Right ventricle myocardium inferior (tissue), 1 donor: ENCODE measurements at regions not wholly inside any gene's neighbourhood (a gene's known extent, or its start where the extent isn't known, plus 50 kb on each side); places are given as distances from the start of the nearest gene placed in this dataset.

Experiments
- ATAC-seq: fragments of 200-7000 bp; cut with Tn5 transposase; one replicate; pipeline ENCODE4 v1.9.1; 2020; ENCODE audit warnings: mild to moderate bottlenecking, moderate library complexity
- DNase-seq: peaks from one replicate; pipeline ENCODE4 v3.0.0; 2021; ENCODE audit errors: missing footprints
- intact Hi-C: fragments of 100-400 bp; cut with DNase I; formaldehyde crosslinking; loops from one replicate; pipeline ENCODE4 v1.11.0; 2022
- donor health status: DM: no; HTN: yes; CAD: no; lungs with severe emphysema.

DNA sequence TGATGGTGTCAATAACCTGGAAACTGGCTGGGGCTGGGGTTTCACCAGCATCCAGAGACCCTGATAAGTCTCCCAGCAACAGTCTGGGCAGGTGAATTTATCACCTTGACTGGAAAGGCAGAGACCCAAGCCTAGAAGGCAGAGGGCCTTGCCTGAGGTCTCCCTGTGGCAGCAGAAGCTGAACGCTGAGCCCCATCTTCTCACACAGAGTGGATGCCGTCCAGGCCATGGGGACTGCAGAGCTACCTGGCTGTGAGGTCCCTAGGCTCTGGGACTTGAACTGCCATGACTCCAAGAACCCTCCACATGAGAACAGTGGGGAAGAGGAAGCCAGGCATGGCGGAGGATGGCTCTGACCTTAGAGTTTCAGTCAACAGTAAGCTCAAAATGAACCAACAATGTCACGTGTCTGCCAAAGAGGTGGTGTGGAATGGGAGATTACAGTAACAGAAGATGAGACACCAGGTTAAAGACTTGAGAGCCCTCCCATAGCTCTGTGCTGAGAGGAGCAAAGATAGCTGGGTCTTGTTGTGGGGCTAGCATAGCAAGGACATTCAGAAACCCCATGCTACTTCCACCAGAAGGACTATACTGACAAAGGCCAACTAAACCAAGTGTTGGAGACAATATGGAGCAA lies 79.1 kb upstream of the LINC01488 start:
- ATAC-seq = no peak
- peak; percentile 39 for DNase-seq
- intact Hi-C loops = no loop called here

DNA sequence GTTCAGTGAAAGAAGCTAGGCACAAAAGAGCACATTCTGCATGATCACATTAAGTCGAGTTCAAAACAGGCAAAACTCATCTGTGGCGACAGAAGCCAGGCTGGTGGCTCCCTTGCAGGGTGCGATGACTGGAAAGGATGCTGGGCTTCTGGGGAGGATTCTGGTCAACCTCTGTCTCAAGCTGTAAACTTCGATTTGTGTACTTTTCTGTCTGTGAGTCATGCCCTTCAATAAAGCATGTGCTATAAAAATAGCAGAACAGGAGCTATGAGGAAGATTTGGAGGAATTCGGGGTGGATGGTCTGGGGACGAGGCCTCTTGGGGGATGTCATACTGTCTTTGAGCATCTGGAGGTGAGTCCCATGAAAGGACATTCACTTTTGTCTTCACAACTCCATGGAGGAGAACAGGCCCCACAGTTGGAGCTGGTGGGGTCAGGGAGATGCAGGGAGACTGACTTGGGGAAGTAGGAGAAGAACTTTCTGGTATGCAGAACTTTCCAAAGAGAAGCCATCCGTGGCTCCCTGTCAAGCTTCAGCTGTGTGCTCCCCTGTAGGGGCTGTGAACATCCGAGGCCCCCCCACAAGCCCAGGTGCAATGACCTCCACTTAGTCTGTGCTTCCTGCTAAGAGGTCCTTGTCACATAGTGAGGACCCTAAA lies 77.8 kb upstream of the LINC01488 start:
- peak; percentile 37 for DNase-seq
- intact Hi-C loops = no loop called here
- no peak for ATAC-seq

DNA sequence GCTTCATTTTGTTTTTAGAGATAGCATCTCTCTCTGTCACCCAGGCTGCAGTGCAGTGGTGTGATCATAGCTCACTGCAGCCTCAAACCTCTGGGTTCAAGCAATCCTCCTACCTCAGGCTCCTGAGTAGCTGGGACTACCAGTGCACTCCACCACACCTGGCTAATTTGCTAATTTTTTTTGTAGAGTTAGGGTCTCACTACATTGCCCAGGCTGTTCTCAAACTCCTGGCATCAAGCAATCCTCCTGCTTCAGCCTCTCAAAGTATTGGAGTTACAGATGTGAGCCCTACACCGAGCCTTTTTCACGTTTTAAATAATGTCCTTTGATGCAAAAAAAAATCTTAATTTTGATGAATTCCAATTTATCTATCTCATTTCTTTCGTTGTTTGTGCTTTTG lies 75.4 kb upstream of the LINC01488 start:
- intact Hi-C loops = no loop called here
- no peak for ATAC-seq
- DNase-seq = no peak

DNA sequence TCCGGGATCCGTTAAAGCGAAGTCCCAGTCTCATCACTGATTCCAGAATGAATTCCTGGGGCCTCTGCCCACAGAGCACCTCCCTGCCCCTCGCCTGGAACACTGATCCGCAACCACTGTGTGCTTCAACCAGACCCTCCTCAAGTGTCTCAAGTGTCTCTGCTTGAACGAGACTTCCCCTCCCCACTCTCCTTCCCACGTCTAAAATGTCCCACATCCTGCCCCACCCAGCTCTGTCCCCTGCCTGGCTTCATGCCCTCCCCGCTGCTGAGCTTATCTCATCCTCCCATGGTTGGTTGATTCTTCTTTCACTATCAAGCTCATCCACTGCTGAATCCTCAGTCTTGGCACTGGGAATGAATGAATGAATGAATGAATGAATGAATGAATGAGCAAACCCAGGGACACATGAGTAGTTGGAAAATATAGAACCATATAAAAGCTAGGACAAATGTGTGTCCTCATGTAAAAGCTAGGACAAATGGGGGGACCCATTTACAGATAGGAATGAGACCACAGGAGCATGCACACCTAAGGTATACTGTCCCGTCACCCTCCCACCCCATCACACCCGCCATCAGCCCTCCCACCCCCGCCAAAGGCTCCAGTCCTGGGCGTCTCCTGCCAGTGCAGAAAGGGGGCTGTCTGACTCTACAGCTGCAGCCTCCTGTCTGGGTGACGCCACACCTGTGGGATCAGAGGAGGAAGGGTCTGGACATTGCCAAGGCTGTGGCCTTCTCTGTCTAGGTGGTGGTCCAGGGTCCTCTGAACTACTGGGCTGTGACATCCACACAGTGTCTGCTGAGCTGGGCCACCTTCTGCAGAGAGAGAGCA lies 71.4 kb upstream of the LINC01488 start:
- ATAC-seq (no peak), DNase-seq (no peak)
- intact Hi-C loops = loop anchor here (10.0 kb wide), 1 partner anchor 115 kb away; the partner anchor contains the start of gene MYEOV

DNA sequence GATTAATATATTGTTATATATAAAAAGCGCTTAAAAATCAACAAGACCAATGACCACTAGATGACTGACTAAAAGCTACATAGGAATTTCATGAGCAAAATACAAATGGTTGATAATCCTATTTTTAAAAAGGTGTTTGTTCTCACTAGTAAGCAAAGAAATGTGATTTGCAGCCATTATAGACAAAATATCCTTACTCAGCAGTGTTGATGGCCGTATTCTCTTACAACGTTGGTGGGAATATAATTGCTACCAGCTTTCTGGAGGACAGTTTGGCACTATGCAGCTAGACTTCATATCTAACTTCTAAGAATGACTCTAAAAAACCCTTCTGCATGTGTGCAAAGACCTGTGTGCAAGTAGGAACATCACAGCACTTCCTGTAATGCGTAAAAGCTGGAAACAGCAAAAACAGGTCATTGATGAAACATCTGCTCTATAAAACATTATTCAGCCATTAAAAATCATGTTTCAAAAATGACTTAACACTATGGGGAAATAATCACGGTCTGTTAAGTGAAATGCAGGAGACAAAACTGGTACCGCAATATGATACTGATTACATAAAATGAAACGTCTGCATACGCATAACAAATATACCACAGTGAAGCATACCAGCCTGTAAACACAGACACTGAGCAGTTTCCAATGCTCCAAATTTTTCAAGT lies 70.1 kb upstream of the LINC01488 start:
- DNase-seq (no peak), ATAC-seq (no peak)
- intact Hi-C loops = loop anchor here (10.0 kb wide), 1 partner anchor 117 kb away; the partner anchor contains the start of gene MYEOV

GRCh38 chr11:69413015-69413801 lies 68.3 kb upstream of the LINC01488 start:
- intact Hi-C loops = loop anchor here (10.0 kb wide), 1 partner anchor 118 kb away; the partner anchor contains the start of gene MYEOV
- DNase-seq (no peak), ATAC-seq (no peak)

DNA sequence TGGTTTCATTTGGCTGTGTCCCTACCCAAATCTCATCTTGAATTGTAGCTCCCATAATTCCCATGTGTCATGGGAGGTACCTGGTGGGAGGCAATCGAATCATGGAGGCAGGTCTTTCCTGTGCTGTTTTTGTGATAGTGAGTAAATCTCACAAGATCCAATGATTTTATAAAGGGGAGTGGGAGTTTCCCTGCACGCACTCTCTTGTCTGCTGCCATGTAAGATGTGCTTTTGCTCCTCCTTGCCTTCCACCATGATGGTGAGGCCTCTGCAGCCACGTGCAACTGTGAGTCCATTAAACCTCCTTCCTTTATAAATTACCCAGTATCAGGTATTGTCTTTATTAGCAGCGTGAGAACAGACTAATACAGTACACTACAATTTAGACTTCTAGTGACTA lies 67.5 kb upstream of the LINC01488 start:
- DNase-seq (no peak), ATAC-seq (no peak)
- intact Hi-C loops = loop anchor here (10.0 kb wide), 1 partner anchor 119 kb away; the partner anchor contains the start of gene MYEOV

DNA sequence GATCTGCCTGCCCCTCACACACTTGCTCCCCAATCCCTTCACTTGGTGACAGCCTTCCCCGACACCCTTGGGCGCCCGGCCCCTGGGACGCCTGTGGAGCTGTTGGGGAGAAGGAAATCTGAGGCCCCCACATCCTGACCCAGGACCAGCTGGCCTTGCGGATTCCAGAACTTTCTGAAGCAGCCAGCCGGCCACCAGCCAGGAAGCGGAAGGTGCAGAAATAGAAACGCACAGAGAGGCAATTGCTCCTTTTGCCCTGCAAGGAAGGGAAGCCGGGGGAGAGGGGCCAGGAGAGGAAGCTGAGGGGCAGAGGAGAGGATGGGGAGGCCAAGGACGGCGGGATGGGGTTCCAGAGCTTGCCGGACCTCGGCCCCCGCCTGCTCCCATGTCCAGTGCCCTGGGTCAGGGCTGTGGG lies 66.7 kb upstream of the LINC01488 start:
- ATAC-seq (no peak), DNase-seq (peak; percentile 40)
- intact Hi-C loops = loop anchor here (10.0 kb wide), 1 partner anchor 120 kb away; the partner anchor contains the start of gene MYEOV

GRCh38 chr11:69415411-69416142 lies 65.9 kb upstream of the LINC01488 start:
- intact Hi-C loops = loop anchor here (10.0 kb wide), 1 partner anchor 121 kb away; the partner anchor contains the start of gene MYEOV
- ATAC-seq (no peak), DNase-seq (no peak)

- intact Hi-C loops = loop anchor here (10.0 kb wide), 1 partner anchor 121 kb away; the partner anchor contains the start of gene MYEOV
- peak; percentile 45 for DNase-seq
- no peak for ATAC-seq
Measured at GRCh38 chr11:69416143-69416515, 65.3 kb upstream of the LINC01488 start.

DNA sequence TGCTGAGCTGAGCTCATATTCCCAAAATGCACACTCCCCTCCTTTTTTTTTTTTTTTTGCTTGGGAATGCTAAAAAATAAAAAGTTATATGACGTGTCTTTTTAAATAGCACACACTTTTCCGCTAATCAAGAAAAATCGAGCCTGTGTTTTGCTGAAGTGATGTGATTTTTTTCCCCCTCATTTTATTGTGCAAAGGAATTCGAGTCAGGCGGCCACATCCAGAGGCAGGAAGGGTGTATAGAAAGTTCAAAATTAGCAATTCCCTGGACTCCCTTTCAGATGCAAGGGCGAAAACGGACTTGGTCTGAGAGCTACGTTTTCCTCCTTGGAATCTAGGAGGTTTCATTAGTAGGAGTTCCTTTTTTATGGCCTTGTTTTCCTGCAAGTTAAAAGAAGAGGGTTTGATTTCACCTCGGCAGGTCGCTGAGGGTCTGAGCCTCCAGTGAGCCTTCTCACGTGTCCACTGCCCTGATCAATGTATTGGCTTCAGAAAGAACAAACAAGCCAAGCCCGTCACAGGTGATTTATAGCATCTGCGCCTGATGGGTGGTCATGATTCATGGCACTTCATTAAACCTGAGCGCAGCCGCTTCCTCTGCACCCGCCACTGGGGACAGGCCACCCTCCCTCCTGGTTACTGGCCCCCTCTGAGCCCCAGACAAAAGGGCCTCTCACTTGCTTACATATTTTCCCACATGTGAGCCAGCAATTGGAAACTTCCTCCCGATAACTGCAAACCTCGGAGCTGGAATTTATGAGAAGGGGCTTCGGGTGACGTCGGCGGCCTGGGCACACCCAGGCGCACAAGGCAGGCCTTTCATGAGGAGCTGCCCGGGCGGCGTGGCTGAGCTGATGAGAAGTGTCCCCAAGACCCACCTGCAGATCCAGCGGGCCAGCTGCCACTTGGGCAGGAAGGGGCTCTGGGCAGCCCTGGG lies 64.4 kb upstream of the LINC01488 start:
- DNase-seq = no peak
- intact Hi-C loops = loop anchor here (10.0 kb wide), 1 partner anchor 122 kb away; the partner anchor contains the start of gene MYEOV
- ATAC-seq = no peak

GRCh38 chr11:69417699-69418085 lies 63.8 kb upstream of the LINC01488 start:
- ATAC-seq (no peak), DNase-seq (no peak)
- intact Hi-C loops = loop anchor here (10.0 kb wide), 1 partner anchor 123 kb away; the partner anchor contains the start of gene MYEOV

GRCh38 chr11:69418576-69419296 lies 62.7 kb upstream of the LINC01488 start:
- ATAC-seq = no peak
- intact Hi-C loops = loop anchor here (10.0 kb wide), 1 partner anchor 124 kb away; the partner anchor contains the start of gene MYEOV
- no peak for DNase-seq

GRCh38 chr11:69419662-69420395 lies 61.6 kb upstream of the LINC01488 start:
- no peak for ATAC-seq
- intact Hi-C loops = loop anchor here (10.0 kb wide), 1 partner anchor 125 kb away; the partner anchor contains the start of gene MYEOV
- DNase-seq = no peak

DNA sequence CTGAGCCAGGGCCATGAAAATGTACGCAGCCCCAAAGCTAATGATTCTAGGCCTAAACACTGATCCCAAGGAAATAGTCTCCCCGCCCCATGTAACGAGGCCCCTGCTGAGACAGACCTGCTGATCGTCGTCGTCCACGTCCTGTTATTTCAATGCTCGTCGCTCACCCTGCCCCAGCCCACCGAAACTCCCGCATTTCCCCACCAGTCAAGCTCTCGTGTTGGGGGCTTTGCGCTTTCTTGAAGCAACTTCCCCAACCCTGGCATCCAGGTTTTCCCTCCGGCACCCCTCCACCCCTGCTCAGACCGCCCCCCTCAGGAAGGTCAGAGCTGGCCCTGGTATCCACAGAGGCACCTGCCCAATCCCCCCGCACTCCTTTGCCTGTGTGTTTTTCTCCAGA lies 58.8 kb upstream of the LINC01488 start:
- DNase-seq = no peak
- intact Hi-C loops = no loop called here
- no peak for ATAC-seq
